Astrocyte (in vitro differentiated cells and primary cell): ENCODE measurements at regions not wholly inside any gene's neighbourhood (a gene's known extent, or its start where the extent isn't known, plus 50 kb on each side); places are given as distances from the start of the nearest gene placed in this dataset.
"Not testable (repeated sequence)": the region's sequence is repeated elsewhere in the genome, so short reads cannot be mapped to it uniquely, and the experiment has no call there.

ENCODE experiments used
- CTCF ChIP-seq: IDR thresholded peaks from 2 replicates; pipeline ENCODE4 v1.5.1; 2011; ENCODE audit warnings: low read depth, mild to moderate bottlenecking, inconsistent platforms, low read length, moderate library complexity; ENCODE audit not compliant: insufficient read depth
- EZH2 ChIP-seq: IDR thresholded peaks from 2 replicates; pipeline ENCODE4 v1.6.1; 2012; ENCODE audit warnings: mild to moderate bottlenecking, low read length, inconsistent platforms; ENCODE audit not compliant: insufficient read depth

- TF ChIP-seq CTCF, EZH2: not testable (repeated sequence)
Measured at GRCh38 chrX:99988532-99988931, 421.5 kb downstream of the PCDH19 start.
